ENCODE measurements at regions not wholly inside any gene's neighbourhood (a gene's known extent, or its start where the extent isn't known, plus 50 kb on each side); places are given as distances from the start of the nearest gene placed in this dataset.

DNA sequence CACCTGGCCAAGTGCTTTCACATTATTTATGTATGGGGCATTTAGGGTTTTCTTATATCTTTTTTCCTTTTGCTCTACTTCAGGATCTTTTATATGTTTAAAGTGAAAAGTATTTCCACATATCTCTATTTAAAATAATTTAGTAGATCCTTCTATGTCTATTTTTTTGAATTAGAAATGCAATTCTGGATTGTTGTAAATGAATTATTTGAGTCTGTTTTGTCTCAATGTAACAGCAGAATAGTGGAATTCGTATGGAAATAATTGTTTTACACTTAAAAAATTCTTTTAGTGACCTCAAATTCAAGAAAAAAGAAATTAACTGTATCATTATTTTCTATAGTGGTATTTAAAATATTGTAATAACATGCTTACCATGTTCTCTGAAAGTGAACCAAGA, 126.5 kb upstream of the HDAC9 start:
- TF ChIP-seq, protein P1, sequence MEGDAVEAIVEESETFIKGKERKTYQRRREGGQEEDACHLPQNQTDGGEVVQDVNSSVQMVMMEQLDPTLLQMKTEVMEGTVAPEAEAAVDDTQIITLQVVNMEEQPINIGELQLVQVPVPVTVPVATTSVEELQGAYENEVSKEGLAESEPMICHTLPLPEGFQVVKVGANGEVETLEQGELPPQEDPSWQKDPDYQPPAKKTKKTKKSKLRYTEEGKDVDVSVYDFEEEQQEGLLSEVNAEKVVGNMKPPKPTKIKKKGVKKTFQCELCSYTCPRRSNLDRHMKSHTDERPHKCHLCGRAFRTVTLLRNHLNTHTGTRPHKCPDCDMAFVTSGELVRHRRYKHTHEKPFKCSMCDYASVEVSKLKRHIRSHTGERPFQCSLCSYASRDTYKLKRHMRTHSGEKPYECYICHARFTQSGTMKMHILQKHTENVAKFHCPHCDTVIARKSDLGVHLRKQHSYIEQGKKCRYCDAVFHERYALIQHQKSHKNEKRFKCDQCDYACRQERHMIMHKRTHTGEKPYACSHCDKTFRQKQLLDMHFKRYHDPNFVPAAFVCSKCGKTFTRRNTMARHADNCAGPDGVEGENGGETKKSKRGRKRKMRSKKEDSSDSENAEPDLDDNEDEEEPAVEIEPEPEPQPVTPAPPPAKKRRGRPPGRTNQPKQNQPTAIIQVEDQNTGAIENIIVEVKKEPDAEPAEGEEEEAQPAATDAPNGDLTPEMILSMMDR (conservative IDR thresholded peaks at IDR 0.05; ENCODE audit: low read length), result no peak
- no peak for TF ChIP-seq EZH2phosphoT487 (IDR thresholded peaks at IDR 0.05; ENCODE audit: borderline replicate concordance, low read depth, low read length)
